ENCODE measurements at regions not wholly inside any gene's neighbourhood (a gene's known extent, or its start where the extent isn't known, plus 50 kb on each side); places are given as distances from the start of the nearest gene placed in this dataset.
A peak's percentile ranks its signal among the peaks of the same experiment; 100 is the strongest.

GRCh38 chr3:88209356-88209755, 59.6 kb downstream of the C3orf38 start:
- no peaks in the 10 kb centered on the region for H3K36me3 ChIP-seq (ENCODE audit: insufficient read depth, low read length)
- no peak overlapping the region for H3K9ac ChIP-seq (ENCODE audit: insufficient read length)
- DNase-seq (ENCODE audit: low read depth, low spot score): no peak
- H3K9me3 ChIP-seq (ENCODE audit: low read depth, low read length): no peaks in the 10 kb centered on the region
- H3K4me3 ChIP-seq: no peak overlapping the region
- no peak for TF ChIP-seq POLR2AphosphoS5 (IDR thresholded peaks at IDR 0.05; ENCODE audit: borderline replicate concordance, low read depth, low read length)
- no peak for TF ChIP-seq FOXP2 (optimal IDR thresholded peaks at IDR 0.05; ENCODE audit: control extremely low read depth, extremely low read length, insufficient read depth)
- TF ChIP-seq EZH2 (IDR thresholded peaks at IDR 0.05): no peak
- H3K27ac ChIP-seq: no peak overlapping the region

DNA sequence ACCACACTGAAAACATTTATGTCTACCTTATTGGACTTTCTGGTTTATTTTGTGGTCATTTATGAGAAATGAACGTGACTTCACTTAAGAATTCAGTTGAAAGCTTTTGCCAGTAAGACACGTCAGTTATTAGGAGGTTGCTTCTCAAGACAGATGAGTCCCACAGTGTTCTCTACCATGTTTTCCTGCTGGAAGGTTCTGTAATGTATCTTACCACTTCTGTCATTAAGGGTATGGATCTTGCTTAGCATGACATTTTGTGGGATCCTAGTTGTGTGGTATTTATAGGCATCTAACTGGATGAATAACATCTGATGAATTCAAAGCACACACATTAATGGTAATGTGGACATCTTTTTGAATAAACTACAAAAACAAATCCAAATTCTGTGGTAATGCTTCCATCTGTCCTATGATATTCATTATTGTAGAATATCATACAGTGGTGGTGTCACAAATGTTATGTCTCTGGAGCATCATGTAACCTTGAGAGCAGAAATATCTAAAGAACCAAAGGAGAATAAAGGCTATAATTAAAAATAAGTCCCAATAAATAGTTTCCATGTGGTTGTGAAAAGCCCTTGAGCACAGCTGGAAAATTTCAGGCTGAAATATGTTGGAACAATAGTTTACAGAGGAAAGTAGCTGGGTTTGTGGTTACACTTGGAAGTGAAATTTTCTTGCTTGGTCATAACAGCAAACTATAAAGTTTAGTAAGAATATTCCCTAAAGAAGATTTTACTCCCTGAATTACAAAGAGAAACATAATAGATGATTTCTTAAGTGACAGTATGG, 61.5 kb downstream of the C3orf38 start:
- H3K9me3 ChIP-seq (ENCODE audit: low read depth, low read length): no peaks in the 10 kb centered on the region
- H3K4me3 ChIP-seq: no peak overlapping the region
- no peak for TF ChIP-seq FOXP2 (optimal IDR thresholded peaks at IDR 0.05; ENCODE audit: control extremely low read depth, extremely low read length, insufficient read depth)
- TF ChIP-seq EZH2 (IDR thresholded peaks at IDR 0.05): no peak
- TF ChIP-seq POLR2AphosphoS5 (IDR thresholded peaks at IDR 0.05; ENCODE audit: borderline replicate concordance, low read depth, low read length): no peak; the same call in 1 of the 2 replicates
- no peak overlapping the region for H3K9ac ChIP-seq (ENCODE audit: insufficient read length)
- DNase-seq (ENCODE audit: low read depth, low spot score): no peak
- H3K27ac ChIP-seq: peak overlapping the region; percentile 22
- H3K36me3 ChIP-seq (ENCODE audit: insufficient read depth, low read length): no peaks in the 10 kb centered on the region

- Histone ChIP-seq H3K9me3 (ENCODE audit: low read depth, low read length) (no peaks in the 10 kb centered on the region), H3K4me3 (no peak overlapping the region), H3K9ac (ENCODE audit: insufficient read length) (no peak overlapping the region), H3K36me3 (ENCODE audit: insufficient read depth, low read length) (no peaks in the 10 kb centered on the region), H3K27ac (peak overlapping the region; percentile 100; the same call in 1 of the 2 replicates)
- TF ChIP-seq POLR2AphosphoS5 (IDR thresholded peaks at IDR 0.05; ENCODE audit: borderline replicate concordance, low read depth, low read length) (no peak), FOXP2 (optimal IDR thresholded peaks at IDR 0.05; ENCODE audit: control extremely low read depth, extremely low read length, insufficient read depth) (no peak), EZH2 (IDR thresholded peaks at IDR 0.05) (no peak)
- peak; percentile 83 for DNase-seq (ENCODE audit: low read depth, low spot score)
Observed at GRCh38 chr3:88219138-88219792, 69.5 kb downstream of the C3orf38 start.

GRCh38 chr3:88220126-88220525, 70.4 kb downstream of the C3orf38 start:
- TF ChIP-seq FOXP2 (optimal IDR thresholded peaks at IDR 0.05; ENCODE audit: control extremely low read depth, extremely low read length, insufficient read depth): no peak
- Histone ChIP-seq H3K36me3 (ENCODE audit: insufficient read depth, low read length) (no peaks in the 10 kb centered on the region), H3K4me3 (no peak overlapping the region), H3K27ac (peak overlapping the region; percentile 100), H3K9ac (ENCODE audit: insufficient read length) (peak overlapping the region; percentile 17), H3K9me3 (ENCODE audit: low read depth, low read length) (no peaks in the 10 kb centered on the region)
- DNase-seq (ENCODE audit: low read depth, low spot score): no peak

GRCh38 chr3:88221726-88222125, 72.0 kb downstream of the C3orf38 start:
- DNase-seq (ENCODE audit: low read depth, low spot score): peak; percentile 98
- Histone ChIP-seq H3K36me3 (ENCODE audit: insufficient read depth, low read length) (no peaks in the 10 kb centered on the region), H3K4me3 (peak overlapping the region; percentile 21), H3K9ac (ENCODE audit: insufficient read length) (peak overlapping the region; percentile 74), H3K9me3 (ENCODE audit: low read depth, low read length) (no peaks in the 10 kb centered on the region), H3K27ac (peak overlapping the region; percentile 100)
- TF ChIP-seq EZH2 (IDR thresholded peaks at IDR 0.05) (no peak), POLR2AphosphoS5 (IDR thresholded peaks at IDR 0.05; ENCODE audit: borderline replicate concordance, low read depth, low read length) (no peak; the same call in 1 of the 2 replicates), FOXP2 (optimal IDR thresholded peaks at IDR 0.05; ENCODE audit: control extremely low read depth, extremely low read length, insufficient read depth) (no peak)

DNA sequence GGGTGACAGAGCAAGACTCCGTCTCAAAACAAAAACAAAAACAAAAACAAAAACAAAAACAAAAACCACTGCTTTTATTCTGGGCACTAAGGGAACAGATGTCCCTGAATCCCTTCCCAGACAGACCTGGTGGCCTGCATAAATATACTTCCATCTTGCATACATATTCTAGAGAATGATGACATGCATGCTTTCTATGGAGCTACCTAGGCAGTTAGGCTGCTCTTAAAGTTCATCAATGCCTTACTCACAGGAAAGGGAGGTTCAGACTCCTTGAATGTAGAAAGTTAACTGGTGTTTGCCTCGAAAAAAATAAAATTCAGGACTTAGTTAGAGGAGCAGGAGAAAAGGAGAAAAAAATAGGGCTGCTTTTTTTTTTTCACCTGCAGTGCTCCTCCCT, 72.6 kb downstream of the C3orf38 start:
- TF ChIP-seq EZH2 (IDR thresholded peaks at IDR 0.05): no peak
- no peak for TF ChIP-seq FOXP2 (optimal IDR thresholded peaks at IDR 0.05; ENCODE audit: control extremely low read depth, extremely low read length, insufficient read depth)
- TF ChIP-seq POLR2AphosphoS5 (IDR thresholded peaks at IDR 0.05; ENCODE audit: borderline replicate concordance, low read depth, low read length): no peak
- Histone ChIP-seq H3K9ac (ENCODE audit: insufficient read length) (peak overlapping the region; percentile 68), H3K27ac (peak overlapping the region; percentile 98)

DNA sequence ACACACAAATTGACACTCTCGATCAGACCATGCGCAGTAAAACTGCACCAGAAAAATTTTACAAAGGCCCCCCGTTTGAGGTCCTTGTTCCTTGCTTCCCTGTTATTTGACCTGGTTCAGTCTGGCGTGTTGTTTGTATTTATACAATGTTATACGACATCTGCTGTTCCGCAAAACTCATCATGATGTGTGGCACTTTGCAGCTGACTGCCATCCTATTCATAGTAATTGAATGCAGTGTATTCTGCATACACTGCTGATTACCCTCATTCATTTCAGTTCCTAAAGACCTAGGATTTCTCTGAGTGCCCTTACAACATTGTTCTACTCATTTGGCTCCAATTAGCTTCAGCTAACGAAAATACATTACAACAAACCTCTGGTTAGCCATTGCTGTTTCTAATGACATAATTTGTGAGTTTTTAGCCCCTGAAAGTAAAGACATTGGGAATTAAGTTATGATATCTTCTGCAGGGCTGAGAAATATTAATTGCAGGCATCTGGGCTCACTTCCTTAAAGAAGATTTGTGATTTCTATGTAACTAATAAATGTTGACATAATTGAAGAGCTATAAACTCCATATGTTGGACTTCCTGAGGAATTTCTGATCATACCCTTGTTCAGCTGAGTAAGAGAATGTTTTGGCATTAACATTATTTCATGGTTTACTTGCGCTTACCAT, 75.7 kb downstream of the C3orf38 start:
- H3K27ac ChIP-seq: peak overlapping the region; percentile 81
- no peaks in the 10 kb centered on the region for H3K36me3 ChIP-seq (ENCODE audit: insufficient read depth, low read length)
- DNase-seq (ENCODE audit: low read depth, low spot score): peak; percentile 83
- no peak overlapping the region for H3K9ac ChIP-seq (ENCODE audit: insufficient read length)
- peak; percentile 71 for TF ChIP-seq FOXP2 (optimal IDR thresholded peaks at IDR 0.05; ENCODE audit: control extremely low read depth, extremely low read length, insufficient read depth)
- TF ChIP-seq EZH2 (IDR thresholded peaks at IDR 0.05): no peak
- peak; percentile 65; the same call in 1 of the 2 replicates for TF ChIP-seq POLR2AphosphoS5 (IDR thresholded peaks at IDR 0.05; ENCODE audit: borderline replicate concordance, low read depth, low read length)
- H3K9me3 ChIP-seq (ENCODE audit: low read depth, low read length): no peaks in the 10 kb centered on the region
- peak overlapping the region; percentile 38 for H3K4me3 ChIP-seq

More for the DNA sequence above, 72.6 kb downstream of the C3orf38 start:
- Histone ChIP-seq H3K4me3 (peak overlapping the region; percentile 72), H3K9me3 (ENCODE audit: low read depth, low read length) (no peaks in the 10 kb centered on the region), H3K36me3 (ENCODE audit: insufficient read depth, low read length) (no peaks in the 10 kb centered on the region)
- peak; percentile 63 for DNase-seq (ENCODE audit: low read depth, low spot score)

DNA sequence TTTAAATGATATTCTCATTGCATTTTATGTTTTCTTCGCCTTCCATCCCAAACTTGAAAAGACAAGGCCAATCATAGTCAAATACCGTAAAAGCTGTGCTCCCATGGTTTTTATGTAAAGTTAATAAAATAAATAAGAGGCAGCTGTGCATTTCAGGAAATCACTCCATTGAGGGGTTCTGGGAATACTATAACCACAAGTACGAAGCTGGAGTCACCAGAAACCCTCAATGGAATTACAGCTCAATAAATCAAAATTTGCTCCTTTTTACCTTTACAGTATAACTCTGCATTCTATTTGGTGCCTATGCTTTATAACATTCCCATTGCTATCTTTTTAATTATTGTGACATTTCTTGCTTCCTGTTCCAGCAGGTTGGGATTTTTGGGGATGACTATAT, 77.2 kb downstream of the C3orf38 start:
- Histone ChIP-seq H3K36me3 (ENCODE audit: insufficient read depth, low read length) (no peaks in the 10 kb centered on the region), H3K9ac (ENCODE audit: insufficient read length) (no peak overlapping the region), H3K9me3 (ENCODE audit: low read depth, low read length) (no peaks in the 10 kb centered on the region), H3K4me3 (no peak overlapping the region), H3K27ac (0 out of 2 replicates have a peak overlapping the region, but pooled peaks have one; percentile 11)
- DNase-seq (ENCODE audit: low read depth, low spot score): peak; percentile 57
- no peak for TF ChIP-seq EZH2 (IDR thresholded peaks at IDR 0.05)
- TF ChIP-seq POLR2AphosphoS5 (IDR thresholded peaks at IDR 0.05; ENCODE audit: borderline replicate concordance, low read depth, low read length): no peak; the same call in 1 of the 2 replicates
- TF ChIP-seq FOXP2 (optimal IDR thresholded peaks at IDR 0.05; ENCODE audit: control extremely low read depth, extremely low read length, insufficient read depth): no peak

All from SK-N-MC (cell line).